A549 (cell line): ENCODE measurements at regions not wholly inside any gene's neighbourhood (a gene's known extent, or its start where the extent isn't known, plus 50 kb on each side); places are given as distances from the start of the nearest gene placed in this dataset.

Experiments used
- CHD2 ChIP-seq: fragments of 150-350 bp; IDR thresholded peaks from 2 replicates; pipeline ENCODE4 v1.6.1; 2014; ENCODE audit warnings: low read length; ENCODE audit not compliant: partially characterized antibody
- CHD4 ChIP-seq: fragments of 200-600 bp; sonication (generic); IDR thresholded peaks from 2 replicates; pipeline ENCODE4 v1.6.1; 2016; ENCODE audit warnings: antibody characterized with exemption, mild to moderate bottlenecking, borderline replicate concordance
- FOSL2 ChIP-seq, 2 experiments: fragments of 450-650 bp in 1 of 2; fragments of >200 bp in 1 of 2; sonication (Bioruptor Twin) in 1 of 2; formaldehyde crosslinking; IDR thresholded peaks; 2 replicates each; pipeline versions ENCODE4 v1.5.0 to v1.6.1; 2016 to 2020; ENCODE audit warnings: mild to moderate bottlenecking in 1 of 2, moderate library complexity in 1 of 2
- MAZ ChIP-seq: fragments of 150-350 bp; IDR thresholded peaks from 2 replicates; pipeline ENCODE4 v1.6.1; 2014; ENCODE audit warnings: antibody characterized with exemption, low read depth, low read length, borderline replicate concordance
- NPAS2 ChIP-seq: fragments of 250-450 bp; sonication (Bioruptor Pico); IDR thresholded peaks from 2 replicates; pipeline ENCODE4 v1.8.0; 2022; ENCODE audit warnings: mild to moderate bottlenecking, moderate library complexity, borderline replicate concordance
- POLR2A ChIP-seq: IDR thresholded peaks from 2 replicates; pipeline ENCODE4 v1.6.1; 2012; ENCODE audit warnings: mild to moderate bottlenecking, low read length
- RAD21 ChIP-seq, 2 experiments: fragments of >200 bp in 1 of 2; sonication (Bioruptor Twin) in 1 of 2; formaldehyde crosslinking in 1 of 2; IDR thresholded peaks in 1 of 2; conservative IDR thresholded peaks in 1 of 2; 2 replicates in 1 of 2; 3 replicates in 1 of 2; pipeline ENCODE4 v1.6.1; 2012 to 2018; ENCODE audit warnings: inconsistent platforms in 1 of 2
- RFX5 ChIP-seq: fragments of 450-650 bp; IDR thresholded peaks from 2 replicates; pipeline ENCODE4 v1.7.1; 2014; ENCODE audit warnings: antibody characterized with exemption, mild to moderate bottlenecking, moderate library complexity
- SMC3 ChIP-seq: fragments of >200 bp; sonication (Bioruptor Twin); formaldehyde crosslinking; IDR thresholded peaks from 3 replicates; pipeline ENCODE4 v1.6.1; 2018; ENCODE audit warnings: inconsistent platforms
- SREBF2 ChIP-seq: fragments of 450-650 bp; IDR thresholded peaks from 2 replicates; pipeline ENCODE4 v1.6.1; 2014; ENCODE audit warnings: mild to moderate bottlenecking, moderate library complexity
- TF ChIP-seq, protein P1 (sequence below): fragments of 200-600 bp; sonication (generic); IDR thresholded peaks from 2 replicates; pipeline ENCODE4 v1.6.1; 2016; ENCODE audit warnings: antibody characterized with exemption, mild to moderate bottlenecking, moderate library complexity
- TF ChIP-seq, protein P2 (sequence below): fragments of >200 bp; sonication (Bioruptor Twin); formaldehyde crosslinking; IDR thresholded peaks from 3 replicates; pipeline ENCODE4 v1.5.1; 2016
- TF ChIP-seq, protein P3 (sequence below): fragments of 150-350 bp; IDR thresholded peaks from 2 replicates; pipeline ENCODE4 v1.6.1; 2014; ENCODE audit warnings: low read depth, mild to moderate bottlenecking, low read length
- TF ChIP-seq, protein P4 (sequence below): IDR thresholded peaks from 2 replicates; pipeline ENCODE4 v1.6.1; 2012

DNA sequence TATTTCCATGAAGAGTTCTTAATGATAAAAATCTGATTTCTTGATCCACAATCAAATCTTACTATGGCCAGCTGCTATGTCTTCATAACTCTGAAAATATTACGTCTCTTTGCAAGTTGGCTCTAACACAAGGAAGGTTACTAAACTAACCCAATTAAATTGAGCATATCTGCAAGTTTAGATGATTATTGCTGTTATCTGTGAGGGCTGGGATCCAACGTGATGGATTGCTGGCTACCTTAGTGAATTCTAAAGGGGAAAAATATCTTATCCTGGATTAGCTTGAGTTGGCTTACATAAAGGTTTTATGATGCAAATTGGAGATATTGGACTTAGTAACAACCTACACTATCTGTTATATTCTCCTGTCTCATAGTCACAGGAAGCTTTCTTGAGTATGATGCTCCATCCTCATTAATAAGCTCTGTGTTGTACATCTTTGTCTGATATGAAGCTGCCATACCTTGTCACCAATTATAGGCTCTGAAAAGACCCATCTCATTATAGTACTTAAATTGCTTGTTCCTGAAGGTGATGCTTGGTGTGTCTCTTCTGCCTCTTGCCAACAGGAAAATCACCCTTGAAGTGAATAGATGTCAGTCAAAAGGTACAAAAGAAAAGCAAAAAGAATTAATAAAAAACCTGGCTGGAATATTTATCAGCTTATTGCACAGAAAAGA, 733.0 kb upstream of the MEF2C start:
- TF ChIP-seq, protein P1, sequence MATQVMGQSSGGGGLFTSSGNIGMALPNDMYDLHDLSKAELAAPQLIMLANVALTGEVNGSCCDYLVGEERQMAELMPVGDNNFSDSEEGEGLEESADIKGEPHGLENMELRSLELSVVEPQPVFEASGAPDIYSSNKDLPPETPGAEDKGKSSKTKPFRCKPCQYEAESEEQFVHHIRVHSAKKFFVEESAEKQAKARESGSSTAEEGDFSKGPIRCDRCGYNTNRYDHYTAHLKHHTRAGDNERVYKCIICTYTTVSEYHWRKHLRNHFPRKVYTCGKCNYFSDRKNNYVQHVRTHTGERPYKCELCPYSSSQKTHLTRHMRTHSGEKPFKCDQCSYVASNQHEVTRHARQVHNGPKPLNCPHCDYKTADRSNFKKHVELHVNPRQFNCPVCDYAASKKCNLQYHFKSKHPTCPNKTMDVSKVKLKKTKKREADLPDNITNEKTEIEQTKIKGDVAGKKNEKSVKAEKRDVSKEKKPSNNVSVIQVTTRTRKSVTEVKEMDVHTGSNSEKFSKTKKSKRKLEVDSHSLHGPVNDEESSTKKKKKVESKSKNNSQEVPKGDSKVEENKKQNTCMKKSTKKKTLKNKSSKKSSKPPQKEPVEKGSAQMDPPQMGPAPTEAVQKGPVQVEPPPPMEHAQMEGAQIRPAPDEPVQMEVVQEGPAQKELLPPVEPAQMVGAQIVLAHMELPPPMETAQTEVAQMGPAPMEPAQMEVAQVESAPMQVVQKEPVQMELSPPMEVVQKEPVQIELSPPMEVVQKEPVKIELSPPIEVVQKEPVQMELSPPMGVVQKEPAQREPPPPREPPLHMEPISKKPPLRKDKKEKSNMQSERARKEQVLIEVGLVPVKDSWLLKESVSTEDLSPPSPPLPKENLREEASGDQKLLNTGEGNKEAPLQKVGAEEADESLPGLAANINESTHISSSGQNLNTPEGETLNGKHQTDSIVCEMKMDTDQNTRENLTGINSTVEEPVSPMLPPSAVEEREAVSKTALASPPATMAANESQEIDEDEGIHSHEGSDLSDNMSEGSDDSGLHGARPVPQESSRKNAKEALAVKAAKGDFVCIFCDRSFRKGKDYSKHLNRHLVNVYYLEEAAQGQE, result no peak
- no peak for TF ChIP-seq RFX5
- TF ChIP-seq CHD4, result no peak
- TF ChIP-seq, protein P2, sequence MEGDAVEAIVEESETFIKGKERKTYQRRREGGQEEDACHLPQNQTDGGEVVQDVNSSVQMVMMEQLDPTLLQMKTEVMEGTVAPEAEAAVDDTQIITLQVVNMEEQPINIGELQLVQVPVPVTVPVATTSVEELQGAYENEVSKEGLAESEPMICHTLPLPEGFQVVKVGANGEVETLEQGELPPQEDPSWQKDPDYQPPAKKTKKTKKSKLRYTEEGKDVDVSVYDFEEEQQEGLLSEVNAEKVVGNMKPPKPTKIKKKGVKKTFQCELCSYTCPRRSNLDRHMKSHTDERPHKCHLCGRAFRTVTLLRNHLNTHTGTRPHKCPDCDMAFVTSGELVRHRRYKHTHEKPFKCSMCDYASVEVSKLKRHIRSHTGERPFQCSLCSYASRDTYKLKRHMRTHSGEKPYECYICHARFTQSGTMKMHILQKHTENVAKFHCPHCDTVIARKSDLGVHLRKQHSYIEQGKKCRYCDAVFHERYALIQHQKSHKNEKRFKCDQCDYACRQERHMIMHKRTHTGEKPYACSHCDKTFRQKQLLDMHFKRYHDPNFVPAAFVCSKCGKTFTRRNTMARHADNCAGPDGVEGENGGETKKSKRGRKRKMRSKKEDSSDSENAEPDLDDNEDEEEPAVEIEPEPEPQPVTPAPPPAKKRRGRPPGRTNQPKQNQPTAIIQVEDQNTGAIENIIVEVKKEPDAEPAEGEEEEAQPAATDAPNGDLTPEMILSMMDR, result no peak
- TF ChIP-seq, protein P3, sequence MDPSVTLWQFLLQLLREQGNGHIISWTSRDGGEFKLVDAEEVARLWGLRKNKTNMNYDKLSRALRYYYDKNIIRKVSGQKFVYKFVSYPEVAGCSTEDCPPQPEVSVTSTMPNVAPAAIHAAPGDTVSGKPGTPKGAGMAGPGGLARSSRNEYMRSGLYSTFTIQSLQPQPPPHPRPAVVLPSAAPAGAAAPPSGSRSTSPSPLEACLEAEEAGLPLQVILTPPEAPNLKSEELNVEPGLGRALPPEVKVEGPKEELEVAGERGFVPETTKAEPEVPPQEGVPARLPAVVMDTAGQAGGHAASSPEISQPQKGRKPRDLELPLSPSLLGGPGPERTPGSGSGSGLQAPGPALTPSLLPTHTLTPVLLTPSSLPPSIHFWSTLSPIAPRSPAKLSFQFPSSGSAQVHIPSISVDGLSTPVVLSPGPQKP, result no peak
- no peak for TF ChIP-seq SMC3
- TF ChIP-seq RAD21 (conservative IDR thresholded peaks at IDR 0.05 in 1 of 2, IDR thresholded peaks at IDR 0.05 in 1 of 2), result no peak
- TF ChIP-seq, protein P4, sequence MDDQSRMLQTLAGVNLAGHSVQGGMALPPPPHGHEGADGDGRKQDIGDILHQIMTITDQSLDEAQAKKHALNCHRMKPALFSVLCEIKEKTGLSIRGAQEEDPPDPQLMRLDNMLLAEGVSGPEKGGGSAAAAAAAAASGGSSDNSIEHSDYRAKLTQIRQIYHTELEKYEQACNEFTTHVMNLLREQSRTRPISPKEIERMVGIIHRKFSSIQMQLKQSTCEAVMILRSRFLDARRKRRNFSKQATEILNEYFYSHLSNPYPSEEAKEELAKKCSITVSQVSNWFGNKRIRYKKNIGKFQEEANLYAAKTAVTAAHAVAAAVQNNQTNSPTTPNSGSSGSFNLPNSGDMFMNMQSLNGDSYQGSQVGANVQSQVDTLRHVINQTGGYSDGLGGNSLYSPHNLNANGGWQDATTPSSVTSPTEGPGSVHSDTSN, result no peak
- TF ChIP-seq POLR2A, result no peak
- no peak for TF ChIP-seq MAZ
- TF ChIP-seq FOSL2 (IDR thresholded peaks at IDR 0.05), result no peak
- no peak for TF ChIP-seq FOSL2 (CRISPR knock-in tag; IDR thresholded peaks at IDR 0.05)
- TF ChIP-seq CHD2, result no peak
- no peak for TF ChIP-seq NPAS2 (CRISPR knock-in tag)
- TF ChIP-seq SREBF2, result no peak
